ENCODE measurements at regions not wholly inside any gene's neighbourhood (a gene's known extent, or its start where the extent isn't known, plus 50 kb on each side); places are given as distances from the start of the nearest gene placed in this dataset.

DNA sequence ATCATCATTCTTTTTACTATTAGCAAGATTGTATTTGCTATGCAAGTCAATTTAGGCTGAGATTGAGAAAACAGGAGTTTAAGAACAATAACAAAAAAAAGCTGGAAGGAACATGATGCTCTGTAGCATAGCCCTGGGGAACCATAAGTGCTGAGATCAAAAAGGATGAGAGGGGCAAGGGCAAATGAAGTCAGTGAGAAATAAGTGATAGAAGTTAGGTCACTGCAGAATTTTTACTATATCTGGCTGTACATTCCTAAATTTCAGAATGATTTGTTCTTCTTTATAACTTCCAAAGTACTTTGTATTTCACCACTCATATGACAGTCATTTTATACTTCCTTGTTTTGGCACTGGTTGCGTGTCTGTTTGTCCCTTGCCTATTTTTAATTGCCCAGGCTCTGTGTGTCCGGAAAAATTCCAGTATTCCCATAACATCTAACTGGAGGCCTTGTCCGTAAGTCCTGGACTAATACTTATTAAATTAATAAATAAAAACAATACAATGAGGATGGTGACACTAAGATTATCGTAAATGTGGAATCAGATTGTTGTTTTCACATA lies 444.7 kb downstream of the TENT5A start:
- H3K4me1 ChIP-seq (ENCODE audit: low read length) = no peaks in the 10 kb centered on the region
- H3K4me3 ChIP-seq (ENCODE audit: low read length) = no peak overlapping the region
- H3K79me2 ChIP-seq (ENCODE audit: low read length) = no peaks in the 10 kb centered on the region
- no peak overlapping the region for H3K9ac ChIP-seq (ENCODE audit: low read length)
- no peak overlapping the region for H3K4me2 ChIP-seq (ENCODE audit: low read depth, low read length, poor library complexity, severe bottlenecking)
- H3K27me3 ChIP-seq (ENCODE audit: low read length) = no peaks in the 10 kb centered on the region
- no peak overlapping the region for H2AFZ ChIP-seq (ENCODE audit: low read length)
- no peaks in the 10 kb centered on the region for H3K9me2 ChIP-seq (replicated peaks; ENCODE audit: insufficient read depth, low read length)
- no peak overlapping the region for H3K27ac ChIP-seq (ENCODE audit: low read length)
- DNase-seq = no peak
- no peaks in the 10 kb centered on the region for H3K36me3 ChIP-seq (ENCODE audit: insufficient read depth, low read length)
- H4K20me1 ChIP-seq (ENCODE audit: insufficient read depth, low read depth, low read length) = no peaks in the 10 kb centered on the region
- H3K9me3 ChIP-seq (ENCODE audit: low read length) = peaks cover 3% of the 10 kb centered on the region; the same call in 1 of the 2 replicates

DNA sequence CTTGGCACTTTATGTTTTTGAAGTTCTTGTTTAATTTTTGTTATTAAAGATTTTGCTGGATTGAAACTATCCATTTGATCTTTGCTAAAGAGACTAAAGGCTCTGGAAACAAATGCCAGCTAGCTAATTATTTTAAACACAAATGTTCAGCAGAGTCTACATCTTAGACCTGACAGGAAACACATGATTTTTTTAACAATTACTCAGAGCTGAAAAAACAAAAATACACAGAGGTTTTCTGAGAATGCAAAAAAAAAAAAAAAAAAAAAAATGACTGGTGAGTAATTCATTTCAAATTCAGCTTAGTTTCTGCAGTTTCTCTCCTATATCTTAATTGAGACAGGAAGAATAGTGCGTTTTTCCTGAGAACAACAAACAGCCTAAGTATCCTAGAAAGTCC lies 448.0 kb downstream of the TENT5A start:
- H3K4me2 ChIP-seq (ENCODE audit: low read depth, low read length, poor library complexity, severe bottlenecking) = no peak overlapping the region
- H3K36me3 ChIP-seq (ENCODE audit: insufficient read depth, low read length) = no peaks in the 10 kb centered on the region
- no peaks in the 10 kb centered on the region for H3K9me3 ChIP-seq (ENCODE audit: low read length)
- no peak overlapping the region for H3K27ac ChIP-seq (ENCODE audit: low read length)
- H3K4me1 ChIP-seq (ENCODE audit: low read length) = no peaks in the 10 kb centered on the region
- H3K9ac ChIP-seq (ENCODE audit: low read length) = no peak overlapping the region
- H3K9me2 ChIP-seq (replicated peaks; ENCODE audit: insufficient read depth, low read length) = no peaks in the 10 kb centered on the region
- no peak overlapping the region for H3K4me3 ChIP-seq (ENCODE audit: low read length)
- DNase-seq = no peak
- H2AFZ ChIP-seq (ENCODE audit: low read length) = no peak overlapping the region
- no peaks in the 10 kb centered on the region for H4K20me1 ChIP-seq (ENCODE audit: insufficient read depth, low read depth, low read length)
- no peaks in the 10 kb centered on the region for H3K79me2 ChIP-seq (ENCODE audit: low read length)
- no peaks in the 10 kb centered on the region for H3K27me3 ChIP-seq (ENCODE audit: low read length)

DNA sequence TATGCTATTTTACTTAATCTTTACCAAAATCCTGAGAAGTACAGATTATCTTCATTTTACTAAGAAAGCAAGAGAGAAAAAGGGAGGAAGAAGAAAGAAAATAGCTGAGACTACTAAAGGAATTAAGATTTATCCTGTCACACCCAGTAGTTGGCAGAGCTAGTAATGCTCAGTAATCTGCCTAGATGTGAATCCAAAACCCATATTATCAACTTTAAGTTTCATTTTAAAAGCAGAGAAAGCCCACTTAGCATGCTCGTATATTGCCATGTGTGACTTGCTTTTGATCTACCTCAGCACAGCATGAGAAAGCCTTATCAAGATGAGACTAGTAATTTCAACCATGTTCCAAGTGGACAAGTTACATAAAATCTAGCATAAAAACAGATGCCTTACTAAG lies 451.5 kb downstream of the TENT5A start:
- Histone ChIP-seq H3K9ac (ENCODE audit: low read length) (no peak overlapping the region), H3K4me1 (ENCODE audit: low read length) (no peaks in the 10 kb centered on the region), H2AFZ (ENCODE audit: low read length) (no peak overlapping the region), H4K20me1 (ENCODE audit: insufficient read depth, low read depth, low read length) (no peaks in the 10 kb centered on the region), H3K9me2 (replicated peaks; ENCODE audit: insufficient read depth, low read length) (no peaks in the 10 kb centered on the region), H3K9me3 (ENCODE audit: low read length) (peaks cover 6% of the 10 kb centered on the region; the same call in 1 of the 2 replicates), H3K27me3 (ENCODE audit: low read length) (no peaks in the 10 kb centered on the region), H3K4me3 (ENCODE audit: low read length) (no peak overlapping the region), H3K27ac (ENCODE audit: low read length) (no peak overlapping the region), H3K36me3 (ENCODE audit: insufficient read depth, low read length) (no peaks in the 10 kb centered on the region), H3K79me2 (ENCODE audit: low read length) (no peaks in the 10 kb centered on the region), H3K4me2 (ENCODE audit: low read depth, low read length, poor library complexity, severe bottlenecking) (no peak overlapping the region)
- DNase-seq = no peak

DNA sequence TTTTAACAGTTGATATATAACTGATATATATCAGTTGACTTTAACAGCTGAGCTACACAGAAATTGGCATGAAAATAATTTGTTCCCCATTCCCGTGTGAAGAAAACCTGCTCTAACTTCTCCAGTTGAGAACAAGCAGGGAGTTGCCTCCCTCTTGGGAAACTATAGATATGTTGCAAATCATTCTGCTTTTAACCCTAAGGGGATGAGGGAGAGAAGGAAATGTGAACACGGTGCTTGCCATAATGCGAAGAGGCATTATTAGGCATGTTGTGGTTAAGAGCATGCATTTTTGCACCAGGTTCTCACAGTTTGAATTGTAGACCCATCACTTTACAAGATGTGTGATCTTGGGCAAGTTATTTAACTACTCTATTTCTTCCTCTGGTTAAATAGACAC lies 453.7 kb downstream of the TENT5A start:
- H3K9ac ChIP-seq (ENCODE audit: low read length) = no peak overlapping the region
- H3K79me2 ChIP-seq (ENCODE audit: low read length) = no peaks in the 10 kb centered on the region
- no peak overlapping the region for H3K27ac ChIP-seq (ENCODE audit: low read length)
- no peak for DNase-seq
- peaks cover 6% of the 10 kb centered on the region; the same call in 1 of the 2 replicates for H3K9me3 ChIP-seq (ENCODE audit: low read length)
- no peaks in the 10 kb centered on the region for H3K27me3 ChIP-seq (ENCODE audit: low read length)
- no peaks in the 10 kb centered on the region for H3K9me2 ChIP-seq (replicated peaks; ENCODE audit: insufficient read depth, low read length)
- no peaks in the 10 kb centered on the region for H4K20me1 ChIP-seq (ENCODE audit: insufficient read depth, low read depth, low read length)
- H3K4me2 ChIP-seq (ENCODE audit: low read depth, low read length, poor library complexity, severe bottlenecking) = no peak overlapping the region
- no peaks in the 10 kb centered on the region for H3K36me3 ChIP-seq (ENCODE audit: insufficient read depth, low read length)
- H3K4me3 ChIP-seq (ENCODE audit: low read length) = no peak overlapping the region
- H3K4me1 ChIP-seq (ENCODE audit: low read length) = no peaks in the 10 kb centered on the region
- no peak overlapping the region for H2AFZ ChIP-seq (ENCODE audit: low read length)

DNA sequence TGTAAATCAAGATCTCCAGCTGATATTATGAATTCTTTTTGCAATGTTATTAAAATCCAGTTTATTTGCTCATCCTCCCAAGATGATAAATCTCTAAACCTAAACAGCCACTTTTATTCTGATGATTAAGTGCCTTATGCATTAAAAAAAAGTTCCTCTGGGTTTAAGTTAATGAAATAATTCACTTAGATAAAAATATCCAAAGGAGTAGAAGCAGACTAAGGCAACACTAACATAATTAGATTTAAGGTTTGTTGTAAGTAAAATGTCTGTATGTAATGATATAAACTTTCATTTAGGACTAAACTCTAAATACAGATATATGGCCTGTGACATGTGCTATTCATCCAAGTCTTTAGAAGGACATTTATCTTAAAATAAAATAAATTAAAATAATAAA lies 457.2 kb downstream of the TENT5A start:
- no peaks in the 10 kb centered on the region for H3K79me2 ChIP-seq (ENCODE audit: low read length)
- DNase-seq = no peak
- H3K27me3 ChIP-seq (ENCODE audit: low read length) = no peaks in the 10 kb centered on the region
- H2AFZ ChIP-seq (ENCODE audit: low read length) = no peak overlapping the region
- no peaks in the 10 kb centered on the region for H3K4me1 ChIP-seq (ENCODE audit: low read length)
- H3K9ac ChIP-seq (ENCODE audit: low read length) = no peak overlapping the region
- no peaks in the 10 kb centered on the region for H4K20me1 ChIP-seq (ENCODE audit: insufficient read depth, low read depth, low read length)
- no peak overlapping the region for H3K27ac ChIP-seq (ENCODE audit: low read length)
- no peaks in the 10 kb centered on the region for H3K9me2 ChIP-seq (replicated peaks; ENCODE audit: insufficient read depth, low read length)
- no peak overlapping the region for H3K4me2 ChIP-seq (ENCODE audit: low read depth, low read length, poor library complexity, severe bottlenecking)
- H3K36me3 ChIP-seq (ENCODE audit: insufficient read depth, low read length) = no peaks in the 10 kb centered on the region
- H3K4me3 ChIP-seq (ENCODE audit: low read length) = no peak overlapping the region
- peaks cover 6% of the 10 kb centered on the region; the same call in 1 of the 2 replicates for H3K9me3 ChIP-seq (ENCODE audit: low read length)

DNA sequence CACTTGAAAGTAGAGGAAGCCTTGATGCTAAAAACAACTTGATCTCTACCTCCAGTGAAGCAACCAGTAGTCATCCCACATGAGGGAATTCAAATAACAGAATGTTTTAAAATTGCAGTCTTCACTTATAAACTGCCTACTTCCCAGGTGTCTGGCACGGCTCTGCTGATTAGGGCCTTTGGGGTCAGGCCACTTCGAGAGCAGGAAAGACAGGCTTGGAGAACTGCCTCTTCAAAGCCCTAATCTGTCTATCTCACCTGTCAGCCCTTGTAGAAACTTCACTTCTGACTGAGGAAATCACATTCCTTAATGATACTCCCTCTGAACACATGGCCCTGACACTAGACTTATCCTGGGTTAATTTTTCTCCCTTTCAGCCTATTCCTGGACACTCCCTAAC lies 458.6 kb downstream of the TENT5A start:
- Histone ChIP-seq H3K4me2 (ENCODE audit: low read depth, low read length, poor library complexity, severe bottlenecking) (no peak overlapping the region), H3K4me3 (ENCODE audit: low read length) (no peak overlapping the region), H3K9me3 (ENCODE audit: low read length) (peaks cover 6% of the 10 kb centered on the region; the same call in 1 of the 2 replicates), H4K20me1 (ENCODE audit: insufficient read depth, low read depth, low read length) (no peaks in the 10 kb centered on the region), H2AFZ (ENCODE audit: low read length) (no peak overlapping the region), H3K27ac (ENCODE audit: low read length) (no peak overlapping the region), H3K27me3 (ENCODE audit: low read length) (no peaks in the 10 kb centered on the region), H3K4me1 (ENCODE audit: low read length) (no peaks in the 10 kb centered on the region), H3K9ac (ENCODE audit: low read length) (no peak overlapping the region), H3K79me2 (ENCODE audit: low read length) (no peaks in the 10 kb centered on the region), H3K36me3 (ENCODE audit: insufficient read depth, low read length) (no peaks in the 10 kb centered on the region), H3K9me2 (replicated peaks; ENCODE audit: insufficient read depth, low read length) (no peaks in the 10 kb centered on the region)
- DNase-seq = no peak

DNA sequence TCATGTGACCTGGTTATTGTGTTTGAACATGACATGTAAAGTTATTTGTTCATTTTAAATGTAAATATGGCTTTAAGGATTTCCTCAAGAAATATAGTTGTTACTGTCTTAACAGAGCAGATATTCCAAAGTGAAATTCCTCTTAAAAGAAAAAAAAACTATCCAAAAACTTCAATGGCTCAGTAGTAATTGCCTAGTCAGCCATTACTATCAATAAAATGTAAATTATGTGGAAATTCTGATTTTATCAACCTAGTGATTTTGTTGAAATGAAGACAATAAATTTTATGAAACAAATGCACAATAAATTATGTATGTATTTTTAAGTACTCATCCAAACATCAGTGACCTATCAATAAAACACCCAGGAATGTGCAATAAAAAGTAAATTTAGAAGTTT lies 463.3 kb downstream of the TENT5A start:
- Histone ChIP-seq H3K4me3 (ENCODE audit: low read length) (no peak overlapping the region), H4K20me1 (ENCODE audit: insufficient read depth, low read depth, low read length) (no peaks in the 10 kb centered on the region), H3K27ac (ENCODE audit: low read length) (no peak overlapping the region), H3K36me3 (ENCODE audit: insufficient read depth, low read length) (no peaks in the 10 kb centered on the region), H3K4me1 (ENCODE audit: low read length) (no peaks in the 10 kb centered on the region), H2AFZ (ENCODE audit: low read length) (no peak overlapping the region), H3K9me2 (replicated peaks; ENCODE audit: insufficient read depth, low read length) (no peaks in the 10 kb centered on the region), H3K9ac (ENCODE audit: low read length) (no peak overlapping the region), H3K9me3 (ENCODE audit: low read length) (no peaks in the 10 kb centered on the region), H3K27me3 (ENCODE audit: low read length) (no peaks in the 10 kb centered on the region), H3K79me2 (ENCODE audit: low read length) (no peaks in the 10 kb centered on the region), H3K4me2 (ENCODE audit: low read depth, low read length, poor library complexity, severe bottlenecking) (no peak overlapping the region)
- no peak for DNase-seq

DNA sequence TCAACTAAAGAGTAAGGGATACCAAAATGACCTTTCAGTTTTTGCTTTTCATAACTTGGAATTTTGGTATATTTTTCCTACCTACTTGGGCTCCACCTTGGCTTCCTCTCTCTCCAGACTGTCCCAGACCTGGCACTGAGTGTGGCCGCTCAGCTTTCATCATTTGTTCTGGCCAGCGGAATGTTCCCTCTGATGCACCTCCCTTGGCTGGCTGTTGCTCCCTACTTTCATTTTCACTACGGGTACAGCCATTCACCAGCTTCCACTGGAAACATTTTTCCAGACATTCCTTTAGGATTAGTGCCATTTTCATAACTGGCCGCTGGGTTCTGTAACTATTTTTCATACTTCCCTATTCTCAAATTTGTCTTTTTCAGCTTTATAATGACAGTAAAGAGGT lies 487.4 kb downstream of the TENT5A start:
- no peak for DNase-seq
- H3K9ac ChIP-seq (ENCODE audit: low read length) = no peak overlapping the region
- no peaks in the 10 kb centered on the region for H3K4me1 ChIP-seq (ENCODE audit: low read length)
- no peaks in the 10 kb centered on the region for H3K9me3 ChIP-seq (ENCODE audit: low read length)
- H3K27ac ChIP-seq (ENCODE audit: low read length) = no peak overlapping the region
- no peak overlapping the region for H3K4me2 ChIP-seq (ENCODE audit: low read depth, low read length, poor library complexity, severe bottlenecking)
- H3K27me3 ChIP-seq (ENCODE audit: low read length) = no peaks in the 10 kb centered on the region
- H3K4me3 ChIP-seq (ENCODE audit: low read length) = no peak overlapping the region
- H3K36me3 ChIP-seq (ENCODE audit: insufficient read depth, low read length) = no peaks in the 10 kb centered on the region
- no peaks in the 10 kb centered on the region for H4K20me1 ChIP-seq (ENCODE audit: insufficient read depth, low read depth, low read length)
- no peak overlapping the region for H2AFZ ChIP-seq (ENCODE audit: low read length)
- no peaks in the 10 kb centered on the region for H3K9me2 ChIP-seq (replicated peaks; ENCODE audit: insufficient read depth, low read length)
- H3K79me2 ChIP-seq (ENCODE audit: low read length) = no peaks in the 10 kb centered on the region

Data from Karpas-422 (cell line).